SK-N-MC (cell line): ENCODE measurements at regions not wholly inside any gene's neighbourhood (a gene's known extent, or its start where the extent isn't known, plus 50 kb on each side); places are given as distances from the start of the nearest gene placed in this dataset.

Experiments used
- EZH2 ChIP-seq: fragments of 200-600 bp; sonication (generic); IDR thresholded peaks from one replicate; pipeline ENCODE4 v1.6.1; 2017; ENCODE audit warnings: antibody characterized with exemption
- FOXP2 ChIP-seq: optimal IDR thresholded peaks from 2 replicates; pipeline ENCODE3; 2011; ENCODE audit warnings: mild to moderate bottlenecking, moderate library complexity; ENCODE audit not compliant: insufficient read depth; ENCODE audit errors: extremely low read length, control extremely low read depth

GRCh38 chr13:20350382-20350763 lies 118.3 kb upstream of the GJB6 start:
- TF ChIP-seq EZH2: no peak
- TF ChIP-seq FOXP2: no peak
